NCI-H748 (cell line): ENCODE measurements at regions not wholly inside any gene's neighbourhood (a gene's known extent, or its start where the extent isn't known, plus 50 kb on each side); places are given as distances from the start of the nearest gene placed in this dataset.

Experiments used
- DNase-seq: peaks from one replicate; lab custom pipeline; 2025; ENCODE audit not compliant: unreplicated experiment; lab: John Stamatoyannopoulos, UW

DNA sequence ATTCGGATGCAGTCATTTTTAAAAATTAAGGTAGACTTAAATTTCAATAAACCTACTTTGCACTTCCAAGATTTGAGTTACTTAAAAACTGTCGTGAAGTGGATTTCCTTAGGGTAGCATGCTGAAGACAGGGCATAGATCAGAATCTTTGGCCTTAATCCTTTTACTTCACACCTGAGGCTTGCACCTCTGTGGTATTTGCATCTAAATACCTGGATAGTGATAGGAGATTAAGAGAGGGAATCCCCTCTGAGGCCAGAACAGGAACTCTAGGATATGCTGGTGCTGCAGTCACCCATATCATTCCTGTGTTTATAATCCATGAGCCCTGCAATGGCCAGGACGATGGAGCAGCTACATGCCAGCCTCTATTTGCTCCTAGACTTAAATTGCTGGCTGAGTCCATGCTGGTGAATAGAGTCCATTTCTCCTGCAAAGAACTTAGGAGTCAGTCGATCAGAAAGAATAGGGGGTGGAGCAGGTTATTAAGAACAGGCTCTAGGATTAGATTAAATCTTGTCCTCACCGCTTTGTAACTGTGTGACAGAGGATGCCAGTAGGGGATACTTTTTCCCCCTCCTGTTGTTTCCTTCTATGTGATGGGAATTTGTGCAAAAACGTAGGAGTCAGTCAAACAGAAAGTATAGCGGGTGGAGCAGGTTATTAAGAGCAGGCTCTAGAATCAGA is 333.6 kb downstream of the DUSP10 start:
- no peak for DNase-seq

- DNase-seq, result peak; percentile 29
These were observed 330.6 kb downstream of the DUSP10 start for GRCh38 chr1:221411283-221411682.

- no peak for DNase-seq
These were observed 326.9 kb downstream of the DUSP10 start for GRCh38 chr1:221414772-221415539.

GRCh38 chr1:221415651-221416050 is 326.2 kb downstream of the DUSP10 start:
- no peak for DNase-seq

DNA sequence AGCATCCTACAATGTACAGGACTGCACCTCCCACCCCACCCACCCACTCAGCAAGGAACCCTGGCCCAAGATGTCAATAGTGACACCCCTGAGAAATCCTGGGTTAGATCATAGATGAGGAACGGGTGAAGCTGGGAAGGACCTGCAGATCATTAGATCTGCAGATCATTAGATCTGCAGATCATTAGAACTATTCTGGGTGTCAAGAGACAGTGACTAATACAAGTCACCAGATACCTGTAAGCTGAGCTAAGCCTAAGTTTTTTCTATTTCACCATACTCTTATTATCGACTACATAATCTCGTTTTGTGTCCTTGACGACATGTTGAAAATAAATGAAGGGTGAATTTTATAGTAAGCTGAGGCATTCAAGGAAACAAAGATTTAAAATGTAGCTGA is 325.7 kb downstream of the DUSP10 start:
- DNase-seq, result no peak

- DNase-seq, result no peak
These were observed 325.2 kb downstream of the DUSP10 start for GRCh38 chr1:221416723-221417122.

DNA sequence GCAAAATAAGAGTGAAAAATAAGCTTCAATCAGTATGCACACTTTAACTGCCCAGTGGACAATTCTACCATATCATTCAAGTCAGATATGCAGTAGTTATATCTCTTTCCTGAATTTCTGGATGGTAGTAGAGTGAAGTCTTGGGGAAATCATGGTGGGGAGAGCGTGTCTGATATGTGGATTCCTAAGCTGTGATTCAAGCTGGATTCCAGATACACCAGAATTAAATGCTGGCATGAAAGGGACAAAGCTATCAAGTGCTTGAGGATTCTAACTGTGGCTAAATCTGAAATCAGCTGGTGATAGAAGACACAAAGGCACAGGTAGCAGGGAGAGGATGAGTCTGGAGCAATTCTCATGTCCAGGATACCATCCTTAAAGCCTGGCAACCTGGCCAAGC is 323.5 kb downstream of the DUSP10 start:
- DNase-seq, result no peak

DNA sequence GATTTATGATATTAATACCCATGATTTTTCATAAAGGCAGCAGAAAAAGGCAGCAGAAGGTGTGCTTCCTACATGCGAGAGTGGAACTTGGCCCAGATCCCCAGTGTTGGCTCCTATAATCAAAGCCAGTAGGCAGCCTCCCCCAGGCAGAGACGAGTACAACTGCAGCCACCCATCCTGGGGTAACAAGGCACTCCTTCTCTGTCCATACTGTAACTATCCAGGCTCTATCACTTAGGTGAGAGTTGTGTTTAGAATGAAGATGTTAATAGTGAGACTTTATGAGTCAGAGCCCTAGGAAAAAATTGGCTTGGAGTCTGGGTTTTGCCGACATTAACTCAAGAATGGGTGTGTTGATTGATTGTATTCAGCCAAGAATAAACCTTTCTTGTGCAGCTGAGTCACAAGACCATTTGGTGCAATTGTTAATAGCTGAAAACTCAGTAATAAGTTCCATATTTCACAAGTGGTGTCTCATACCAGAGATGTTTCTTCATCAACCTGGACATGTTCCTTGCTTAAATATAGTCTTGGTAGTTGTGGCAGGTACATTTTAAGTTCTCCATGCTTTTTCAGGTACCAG is 322.3 kb downstream of the DUSP10 start:
- DNase-seq, result no peak

DNA sequence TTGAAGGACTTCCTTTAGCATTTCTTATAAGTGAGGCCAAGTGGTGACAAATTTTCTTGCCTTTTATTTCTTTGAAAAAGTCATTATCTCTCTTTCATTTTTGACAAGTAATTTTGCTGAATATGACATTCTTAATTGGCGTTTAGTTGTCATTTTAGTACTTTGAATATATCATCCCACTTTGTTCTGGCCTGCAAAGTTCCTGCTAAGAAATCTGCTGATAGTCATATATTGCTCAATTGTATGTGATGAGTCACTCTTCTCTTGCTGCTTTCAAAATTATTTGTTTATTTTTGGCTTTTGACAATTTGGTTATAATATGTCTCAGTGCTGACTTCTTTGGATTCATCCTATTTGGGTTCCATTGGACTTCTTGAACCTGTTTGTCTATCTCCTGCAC is 312.6 kb downstream of the DUSP10 start:
- no peak for DNase-seq

DNA sequence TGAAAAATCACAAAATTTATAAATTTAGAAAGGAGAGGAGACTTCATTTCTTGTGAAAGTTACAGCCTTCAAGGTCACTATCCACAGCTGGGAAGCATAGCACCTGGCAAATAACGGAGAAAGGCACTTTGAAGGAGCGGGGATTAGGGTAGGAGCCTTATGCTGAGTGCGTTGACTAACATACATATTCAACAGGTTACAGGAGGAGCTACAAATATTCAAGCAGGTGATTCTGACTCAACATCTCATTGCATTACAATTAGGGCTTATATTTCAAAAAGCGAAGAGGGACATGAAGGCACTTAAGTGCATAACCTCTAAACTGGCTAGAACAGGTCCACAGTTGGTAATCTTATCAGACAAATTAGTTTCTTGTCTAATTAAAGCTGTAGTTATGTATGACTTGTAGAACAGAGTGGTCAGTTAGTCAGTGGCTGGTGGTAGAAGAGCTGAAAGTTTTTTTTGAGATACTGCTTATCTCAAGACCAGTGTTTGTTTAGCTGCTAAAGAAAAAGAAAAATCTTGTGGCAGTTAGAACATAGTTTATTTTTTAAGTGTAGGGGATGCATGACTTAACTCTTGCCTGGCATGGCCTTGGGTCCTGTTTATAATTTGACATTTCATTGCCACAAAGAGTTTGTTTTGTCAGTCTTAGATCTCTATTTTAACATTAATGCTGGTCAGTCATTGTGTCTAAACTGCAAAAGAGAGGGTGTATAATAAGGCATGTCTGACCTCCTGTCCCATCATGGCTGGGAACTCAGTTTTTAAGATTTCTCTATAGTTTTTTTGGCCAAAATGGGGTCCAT is 311.5 kb downstream of the DUSP10 start:
- no peak for DNase-seq

DNA sequence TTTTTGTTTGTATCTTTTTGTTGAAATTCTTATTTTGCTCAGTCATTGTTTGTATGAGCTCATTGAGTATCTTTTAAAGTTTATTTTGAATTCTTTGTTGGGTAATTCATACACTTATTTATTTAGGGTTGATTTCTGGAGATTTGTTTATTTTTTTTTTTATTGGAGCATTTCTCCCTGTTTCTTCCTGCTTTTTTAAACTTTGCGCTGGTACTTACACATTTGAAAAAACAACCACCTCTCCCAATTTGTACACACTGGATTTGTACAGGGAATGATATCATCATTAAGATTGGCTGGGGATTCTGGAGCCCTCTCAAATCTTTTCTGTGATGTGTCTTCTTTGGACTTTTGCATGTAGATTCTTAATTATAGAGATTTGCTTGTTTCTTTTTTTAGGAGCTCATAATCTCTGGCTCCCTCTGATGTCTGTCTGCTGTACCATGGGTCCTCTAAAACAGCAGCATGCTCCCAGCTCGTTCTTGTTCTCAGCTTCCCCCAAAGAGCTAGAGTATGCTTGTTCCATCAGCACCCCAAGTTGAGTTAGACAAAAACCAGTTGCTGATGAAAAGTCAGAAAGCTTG is 310.7 kb downstream of the DUSP10 start:
- DNase-seq, result peak; percentile 30

DNA sequence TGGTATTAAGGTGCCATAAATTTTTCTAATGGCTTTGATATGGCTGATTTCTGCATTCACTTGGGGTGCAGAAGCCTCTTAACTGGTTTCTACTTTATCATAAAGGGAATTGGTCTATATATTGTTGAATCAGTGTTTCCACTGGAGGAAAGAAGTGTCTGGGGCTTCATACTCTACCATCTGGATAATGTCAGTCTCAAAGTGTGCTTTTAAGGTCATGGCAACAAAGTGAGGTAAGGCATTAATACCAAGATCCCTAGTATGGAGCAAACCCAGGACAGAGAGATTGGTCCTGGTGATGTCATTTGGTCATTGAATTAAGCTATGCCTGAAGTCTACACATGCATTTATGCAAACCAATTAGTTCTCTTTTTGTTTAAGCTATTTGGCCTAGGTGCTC is 309.9 kb downstream of the DUSP10 start:
- no peak for DNase-seq

- peak; percentile 66 for DNase-seq
These were observed 306.4 kb downstream of the DUSP10 start for GRCh38 chr1:221435504-221435904.

- DNase-seq, result no peak
These were observed 304.7 kb downstream of the DUSP10 start for GRCh38 chr1:221437171-221437570.

DNA sequence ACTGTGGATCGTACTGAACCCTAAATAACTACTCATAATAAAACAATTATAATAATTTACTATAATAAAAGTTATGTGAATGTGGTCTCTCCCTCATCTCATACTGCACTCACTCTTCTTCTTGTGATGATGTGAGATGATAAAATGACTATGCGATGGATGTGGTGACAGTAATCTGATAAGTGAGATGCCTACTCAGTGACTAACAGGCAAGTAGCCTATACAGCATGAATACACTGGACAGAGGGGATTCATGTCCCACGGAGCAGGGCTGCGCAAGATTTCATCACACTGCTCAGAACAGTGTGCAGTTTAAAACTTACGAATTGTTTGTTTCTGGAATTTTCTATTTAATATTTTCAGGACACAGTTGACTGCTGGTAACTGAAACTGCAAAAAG is 304.0 kb downstream of the DUSP10 start:
- no peak for DNase-seq

DNA sequence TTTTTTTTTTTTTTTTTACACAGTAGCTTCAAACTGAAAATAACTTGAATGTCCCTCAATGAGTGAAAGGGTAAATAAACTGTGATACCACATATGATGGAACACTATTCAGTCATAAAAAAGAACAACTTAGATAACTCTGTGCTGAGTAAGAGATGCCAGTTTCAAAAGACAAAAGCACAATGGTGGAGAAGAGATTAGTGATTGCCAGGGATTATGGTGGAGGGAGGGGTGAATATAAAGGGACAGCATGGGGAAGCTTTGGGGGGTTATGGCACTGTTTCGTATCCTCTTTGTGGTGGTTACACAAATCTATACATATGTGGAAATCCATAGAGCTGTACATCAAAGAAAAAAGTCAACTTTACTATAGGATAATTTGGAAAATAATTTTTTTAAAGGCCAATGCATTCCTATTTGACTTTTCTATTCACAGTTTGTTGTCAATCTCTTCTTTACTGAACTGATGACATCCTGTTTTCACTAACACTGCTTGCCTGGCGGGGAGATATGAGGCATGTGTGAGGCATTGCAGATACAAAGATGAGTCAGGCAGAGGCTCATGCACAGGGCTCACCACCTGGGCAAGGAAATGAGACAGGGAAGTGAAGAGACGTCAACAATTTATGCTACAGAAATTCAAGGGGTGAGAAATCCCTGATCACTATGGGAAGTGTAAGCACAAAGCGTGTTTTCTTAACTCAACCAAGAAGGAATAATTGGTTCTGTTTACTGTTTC is 302.7 kb downstream of the DUSP10 start:
- no peak for DNase-seq

- no peak for DNase-seq
These were observed 302.0 kb downstream of the DUSP10 start for GRCh38 chr1:221439747-221440501.

GRCh38 chr1:221440658-221441057 is 301.2 kb downstream of the DUSP10 start:
- no peak for DNase-seq

GRCh38 chr1:221442056-221442455 is 299.8 kb downstream of the DUSP10 start:
- DNase-seq, result no peak

GRCh38 chr1:221444346-221444745 is 297.5 kb downstream of the DUSP10 start:
- no peak for DNase-seq
